Upper lobe of right lung (tissue), 1 donor: ENCODE measurements at regions not wholly inside any gene's neighbourhood (a gene's known extent, or its start where the extent isn't known, plus 50 kb on each side); places are given as distances from the start of the nearest gene placed in this dataset.

Experiments
- ATAC-seq: fragments of 200-7000 bp; cut with Tn5 transposase; one replicate; pipeline ENCODE4 v1.9.1; 2020; ENCODE audit warnings: mild to moderate bottlenecking, moderate library complexity
- DNase-seq: peaks from one replicate; pipeline ENCODE4 v3.0.0-alpha.2; 2020
- H3K27ac ChIP-seq: fragments of 200-600 bp; one replicate; pipeline ENCODE4 v1.8.0; 2022
- H3K27me3 ChIP-seq: fragments of 200-600 bp; one replicate; pipeline ENCODE4 v1.8.0; 2022; ENCODE audit warnings: mild to moderate bottlenecking
- H3K36me3 ChIP-seq: fragments of 200-600 bp; one replicate; pipeline ENCODE4 v1.8.0; 2022
- H3K4me1 ChIP-seq: fragments of 200-600 bp; one replicate; pipeline ENCODE4 v1.8.0; 2022
- H3K4me3 ChIP-seq: fragments of 200-600 bp; one replicate; pipeline ENCODE4 v1.8.0; 2022; ENCODE audit warnings: mild to moderate bottlenecking
- H3K9me3 ChIP-seq: fragments of 200-600 bp; one replicate; pipeline ENCODE4 v1.8.0; 2022
- intact Hi-C: fragments of 100-400 bp; cut with DNase I; formaldehyde crosslinking; loops from one replicate; pipeline ENCODE4 v1.11.0; 2022
- TF ChIP-seq, protein P1 (sequence below): fragments of 200-600 bp; IDR thresholded peaks from one replicate; pipeline ENCODE4 v1.8.0; 2022; ENCODE audit warnings: antibody characterized with exemption
- donor health status: DM: no; HTN: yes; CAD: no; lungs with severe emphysema.

DNA sequence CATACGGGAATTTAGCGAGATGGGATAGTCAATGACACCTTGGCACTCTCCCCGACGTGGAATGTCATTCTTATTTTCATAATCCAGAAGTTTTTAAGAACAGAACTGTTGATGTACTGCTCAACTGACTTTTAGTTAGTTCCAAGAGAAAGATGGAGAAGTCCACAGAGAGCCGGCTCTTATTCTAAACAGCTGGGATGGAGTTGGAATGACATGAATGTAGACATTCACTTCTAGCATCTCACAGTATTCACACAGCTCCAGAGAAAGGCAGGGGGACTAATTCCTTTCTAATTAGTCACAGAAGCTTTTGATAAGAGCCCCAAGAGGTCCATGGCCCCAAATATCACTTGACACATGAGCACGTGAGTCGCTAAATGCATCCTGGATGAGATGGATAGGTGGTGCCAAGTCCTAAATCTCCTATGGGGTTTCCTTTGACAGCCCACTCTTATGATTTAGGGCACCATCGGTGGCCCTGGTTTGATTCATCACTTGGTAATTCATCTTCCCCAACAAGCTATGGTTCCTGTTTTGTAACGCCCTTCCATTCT lies 420.3 kb upstream of the AUTS2 start:
- intact Hi-C loops, result no loop called here
- DNase-seq (no peak), ATAC-seq (no peak)
- no peaks in the 10 kb centered on the region for H3K9me3 ChIP-seq
- no peaks in the 10 kb centered on the region for H3K36me3 ChIP-seq
- H3K27ac ChIP-seq, result no peak overlapping the region
- TF ChIP-seq, protein P1, sequence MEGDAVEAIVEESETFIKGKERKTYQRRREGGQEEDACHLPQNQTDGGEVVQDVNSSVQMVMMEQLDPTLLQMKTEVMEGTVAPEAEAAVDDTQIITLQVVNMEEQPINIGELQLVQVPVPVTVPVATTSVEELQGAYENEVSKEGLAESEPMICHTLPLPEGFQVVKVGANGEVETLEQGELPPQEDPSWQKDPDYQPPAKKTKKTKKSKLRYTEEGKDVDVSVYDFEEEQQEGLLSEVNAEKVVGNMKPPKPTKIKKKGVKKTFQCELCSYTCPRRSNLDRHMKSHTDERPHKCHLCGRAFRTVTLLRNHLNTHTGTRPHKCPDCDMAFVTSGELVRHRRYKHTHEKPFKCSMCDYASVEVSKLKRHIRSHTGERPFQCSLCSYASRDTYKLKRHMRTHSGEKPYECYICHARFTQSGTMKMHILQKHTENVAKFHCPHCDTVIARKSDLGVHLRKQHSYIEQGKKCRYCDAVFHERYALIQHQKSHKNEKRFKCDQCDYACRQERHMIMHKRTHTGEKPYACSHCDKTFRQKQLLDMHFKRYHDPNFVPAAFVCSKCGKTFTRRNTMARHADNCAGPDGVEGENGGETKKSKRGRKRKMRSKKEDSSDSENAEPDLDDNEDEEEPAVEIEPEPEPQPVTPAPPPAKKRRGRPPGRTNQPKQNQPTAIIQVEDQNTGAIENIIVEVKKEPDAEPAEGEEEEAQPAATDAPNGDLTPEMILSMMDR, result no peak
- no peaks in the 10 kb centered on the region for H3K4me1 ChIP-seq
- H3K4me3 ChIP-seq, result no peak overlapping the region
- H3K27me3 ChIP-seq, result no peaks in the 10 kb centered on the region

- no peaks in the 10 kb centered on the region for H3K36me3 ChIP-seq
- no peak overlapping the region for H3K27ac ChIP-seq
- no peak for ATAC-seq
- H3K27me3 ChIP-seq, result no peaks in the 10 kb centered on the region
- TF ChIP-seq, protein P1, result no peak
- no peaks in the 10 kb centered on the region for H3K9me3 ChIP-seq
- no peak overlapping the region for H3K4me3 ChIP-seq
- DNase-seq, result no peak
- no peaks in the 10 kb centered on the region for H3K4me1 ChIP-seq
- intact Hi-C loops, result no loop called here
Observed at GRCh38 chr7:69180662-69181061, 417.6 kb upstream of the AUTS2 start.

DNA sequence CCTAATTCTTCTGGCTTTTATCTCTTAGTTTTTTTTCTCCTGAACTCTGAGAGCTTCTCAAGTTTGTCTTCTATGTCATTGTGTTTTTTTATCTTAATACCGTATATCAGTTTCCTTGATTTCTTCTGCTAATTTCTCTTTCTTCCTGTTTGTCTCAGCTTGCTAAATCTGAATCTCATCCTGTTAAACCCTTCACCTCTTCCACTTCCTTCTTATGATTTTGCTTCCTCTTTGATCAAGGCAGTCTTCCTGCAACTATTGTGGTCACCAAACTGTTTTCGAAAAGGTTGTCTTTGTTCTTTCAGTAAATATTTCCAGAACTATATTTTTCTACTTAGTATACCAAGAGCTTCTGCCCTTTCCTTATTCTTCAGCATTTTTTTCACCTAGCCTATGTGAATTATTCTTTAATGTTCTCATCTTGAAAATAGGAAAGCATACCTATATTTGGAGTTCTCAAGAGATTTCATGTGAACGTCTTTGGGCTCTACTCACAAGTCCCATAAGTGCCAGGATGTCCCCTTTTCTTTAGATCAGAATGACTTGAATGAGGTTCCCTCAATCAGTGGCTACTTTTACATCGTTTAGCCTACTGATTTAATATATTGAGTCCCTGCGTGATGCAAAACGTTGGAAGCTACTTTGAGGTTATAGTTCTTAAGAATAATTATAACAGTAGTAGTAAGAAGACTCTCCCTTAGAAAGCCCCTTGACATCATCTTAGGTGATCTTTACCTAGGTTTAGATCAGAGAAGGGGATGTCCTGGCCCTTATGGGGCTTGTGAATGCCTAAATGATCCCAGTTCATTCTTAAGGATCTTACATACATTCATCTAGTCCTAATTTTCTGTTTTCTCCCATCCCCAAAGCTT lies 415.4 kb upstream of the AUTS2 start:
- TF ChIP-seq, protein P1, result no peak
- intact Hi-C loops, result no loop called here
- Histone ChIP-seq H3K4me3 (no peak overlapping the region), H3K9me3 (no peaks in the 10 kb centered on the region), H3K27me3 (no peaks in the 10 kb centered on the region), H3K27ac (no peak overlapping the region), H3K4me1 (no peaks in the 10 kb centered on the region), H3K36me3 (no peaks in the 10 kb centered on the region)
- ATAC-seq (no peak), DNase-seq (no peak)

GRCh38 chr7:69184339-69184738 lies 413.9 kb upstream of the AUTS2 start:
- TF ChIP-seq, protein P1, result no peak
- H3K36me3 ChIP-seq, result no peaks in the 10 kb centered on the region
- H3K9me3 ChIP-seq, result no peaks in the 10 kb centered on the region
- intact Hi-C loops, result no loop called here
- DNase-seq (no peak), ATAC-seq (no peak)
- no peaks in the 10 kb centered on the region for H3K4me1 ChIP-seq
- peak overlapping the region; percentile 14 for H3K4me3 ChIP-seq
- no peaks in the 10 kb centered on the region for H3K27me3 ChIP-seq
- H3K27ac ChIP-seq, result no peak overlapping the region

- H3K4me3 ChIP-seq, result no peak overlapping the region
- DNase-seq, result no peak
- no peaks in the 10 kb centered on the region for H3K36me3 ChIP-seq
- no peak for ATAC-seq
- TF ChIP-seq, protein P1, result no peak
- intact Hi-C loops, result no loop called here
- no peaks in the 10 kb centered on the region for H3K9me3 ChIP-seq
- H3K4me1 ChIP-seq, result no peaks in the 10 kb centered on the region
- H3K27ac ChIP-seq, result no peak overlapping the region
- no peaks in the 10 kb centered on the region for H3K27me3 ChIP-seq
Observed at GRCh38 chr7:69185170-69185569, 413.1 kb upstream of the AUTS2 start.
